G401.6 (cell line): ENCODE measurements at regions not wholly inside any gene's neighbourhood (a gene's known extent, or its start where the extent isn't known, plus 50 kb on each side); places are given as distances from the start of the nearest gene placed in this dataset.
"Not testable (repeated sequence)": the region's sequence is repeated elsewhere in the genome, so short reads cannot be mapped to it uniquely, and the experiment has no call there.

Experiments used
- FAIRE-seq: peaks from 2 replicates; lab custom pipeline; 2012; peaks lifted over from hg19 to GRCh38; lab: Jason Lieb, UNC

DNA sequence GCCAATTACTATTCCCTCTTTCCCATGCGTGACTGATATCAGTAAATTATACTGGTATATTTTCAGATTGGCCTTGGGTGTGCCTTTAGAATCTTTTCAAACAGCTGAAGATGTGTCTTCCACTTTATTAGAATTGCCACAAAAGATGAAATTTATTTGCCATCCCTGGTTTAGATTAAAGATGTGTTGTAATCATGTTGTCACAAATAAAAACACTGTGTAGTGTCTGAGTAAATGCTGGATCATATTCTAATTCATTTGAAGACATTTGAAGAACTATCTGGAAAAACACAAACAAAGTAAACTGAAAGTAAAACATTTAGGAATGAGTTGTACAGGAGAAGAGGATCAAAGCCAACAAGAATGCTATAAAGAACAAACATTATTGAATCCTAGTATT lies 339.7 kb upstream of the COL8A1 start:
- no peak for FAIRE-seq

DNA sequence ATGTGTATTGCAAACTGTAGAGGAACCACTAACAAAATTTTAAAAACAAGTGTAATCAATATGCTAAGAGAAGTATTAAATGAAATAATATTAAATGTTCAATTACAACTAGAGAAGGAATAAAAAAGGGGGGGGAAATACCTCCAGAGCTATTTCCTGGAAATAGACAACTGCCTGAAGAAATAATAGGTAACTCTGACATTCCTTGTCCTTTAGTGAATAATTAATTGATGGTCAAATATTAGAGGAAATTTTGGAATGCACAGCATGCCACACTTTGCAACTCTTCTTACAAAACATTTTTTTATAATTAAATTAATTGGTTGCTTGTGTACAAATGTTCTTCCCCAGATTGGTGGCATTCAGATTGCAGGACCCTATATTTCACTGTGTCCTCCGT lies 342.6 kb upstream of the COL8A1 start:
- no peak for FAIRE-seq

- FAIRE-seq: not testable (repeated sequence)
These were observed 344.3 kb upstream of the COL8A1 start for GRCh38 chr3:99294092-99294491.

GRCh38 chr3:99287876-99288275 lies 350.5 kb upstream of the COL8A1 start:
- no peak for FAIRE-seq

GRCh38 chr3:99286266-99286845 lies 352.0 kb upstream of the COL8A1 start:
- no peak for FAIRE-seq

- FAIRE-seq: no peak
These were observed 368.3 kb upstream of the DCBLD2 start for GRCh38 chr3:99269606-99270351.

DNA sequence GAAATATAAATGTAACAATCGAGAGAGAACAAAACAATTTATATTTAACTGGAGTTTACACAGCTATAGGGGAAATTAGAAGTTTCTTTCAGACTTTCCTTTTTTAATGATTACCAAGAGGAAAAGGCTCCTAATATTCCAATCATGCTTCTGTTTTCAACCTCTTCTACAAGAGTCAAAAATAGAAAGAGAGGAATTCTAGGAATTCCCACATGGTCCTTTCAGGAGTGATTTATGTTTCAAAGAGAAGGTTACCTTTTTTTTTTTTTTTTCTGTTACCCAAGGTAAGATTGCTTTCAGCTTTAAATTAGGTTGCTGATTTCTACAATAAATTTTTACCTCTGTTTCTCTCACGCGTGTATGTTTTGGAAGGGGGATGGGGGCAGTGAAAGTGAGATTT lies 355.3 kb upstream of the DCBLD2 start:
- no peak for FAIRE-seq

GRCh38 chr3:99253963-99254355 lies 352.5 kb upstream of the DCBLD2 start:
- FAIRE-seq: no peak

- no peak for FAIRE-seq
These were observed 349.4 kb upstream of the DCBLD2 start for GRCh38 chr3:99250821-99251355.

GRCh38 chr3:99250272-99250671 lies 348.8 kb upstream of the DCBLD2 start:
- FAIRE-seq: no peak

- FAIRE-seq: no peak
These were observed 348.1 kb upstream of the DCBLD2 start for GRCh38 chr3:99249627-99250026.

DNA sequence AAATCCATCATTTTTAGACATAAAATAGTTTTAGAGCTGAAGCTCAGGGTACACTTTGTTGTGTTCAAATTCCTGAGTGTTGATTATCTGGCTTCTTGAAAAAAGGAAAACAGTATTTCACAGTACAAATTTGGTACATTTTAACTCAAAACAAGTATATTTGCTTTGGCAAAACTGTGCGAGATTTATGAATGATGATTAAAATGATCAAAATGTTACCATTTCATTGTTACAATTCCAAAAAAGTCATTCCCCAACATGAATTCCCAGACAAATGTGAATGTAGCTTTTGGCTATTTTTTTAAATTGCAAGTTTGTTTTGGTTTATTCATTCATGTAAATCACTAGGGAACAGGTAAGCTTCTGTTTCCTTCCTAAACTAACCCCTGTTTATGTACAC lies 347.4 kb upstream of the DCBLD2 start:
- FAIRE-seq: no peak

DNA sequence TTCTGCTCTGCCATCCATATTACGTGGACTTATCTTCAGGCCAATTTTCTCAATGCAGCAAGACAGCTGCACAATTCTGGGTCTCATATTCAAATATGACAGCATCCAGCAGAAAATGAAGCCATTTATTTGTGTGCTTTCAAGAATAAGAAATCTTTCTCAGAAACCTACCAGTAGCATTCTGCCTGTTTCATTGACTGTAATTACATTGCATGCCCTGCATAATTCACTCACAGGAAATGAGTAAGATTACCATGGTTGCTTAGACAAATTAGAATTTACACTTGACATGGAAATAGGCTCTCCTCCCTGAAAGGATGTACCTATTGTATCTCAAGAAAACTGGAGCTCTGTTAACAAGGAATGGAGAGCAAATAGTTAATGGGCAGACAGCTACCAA lies 346.6 kb upstream of the DCBLD2 start:
- FAIRE-seq: no peak

- FAIRE-seq: no peak
These were observed 344.6 kb upstream of the DCBLD2 start for GRCh38 chr3:99246010-99246654.

DNA sequence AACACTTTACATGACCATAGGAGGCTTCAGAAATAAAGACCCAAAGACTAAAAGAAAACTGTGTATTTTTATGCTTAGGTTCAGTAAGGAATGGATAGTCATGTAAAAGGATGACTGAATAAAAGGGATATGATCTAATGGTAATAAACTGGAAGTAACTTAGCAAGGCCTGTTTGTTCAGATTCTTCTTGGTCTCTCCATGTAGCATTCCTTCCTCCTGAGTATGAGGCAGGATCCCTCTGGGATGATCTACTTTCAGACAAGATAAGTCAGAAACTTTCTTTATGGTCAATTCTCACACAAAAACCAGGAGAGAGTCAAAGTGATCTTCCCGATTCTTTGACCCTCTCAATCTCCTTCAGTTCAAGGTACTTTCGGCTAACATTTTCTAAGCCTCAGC lies 340.8 kb upstream of the DCBLD2 start:
- no peak for FAIRE-seq

DNA sequence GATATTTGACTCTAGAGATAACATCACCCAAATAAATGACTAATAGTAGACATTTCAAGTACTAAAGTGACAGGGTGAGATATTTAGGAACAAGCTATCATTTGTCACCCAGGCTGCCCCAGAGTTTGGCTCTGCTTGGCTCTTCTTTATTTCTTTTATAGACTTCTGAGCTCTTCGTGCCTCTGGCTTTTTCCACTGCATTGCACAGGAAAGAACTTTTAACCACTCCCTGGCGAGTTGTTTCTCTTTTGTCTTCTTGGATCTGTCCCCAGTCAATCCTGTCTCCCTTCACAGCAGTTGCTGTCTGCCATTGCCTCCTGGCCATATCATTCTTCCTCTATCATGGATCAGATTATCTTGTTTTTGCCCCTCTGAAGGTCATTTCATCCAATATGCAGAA lies 339.2 kb upstream of the DCBLD2 start:
- no peak for FAIRE-seq

- FAIRE-seq: no peak
These were observed 335.1 kb upstream of the DCBLD2 start for GRCh38 chr3:99236576-99236975.

GRCh38 chr3:99232696-99233095 lies 331.2 kb upstream of the DCBLD2 start:
- FAIRE-seq: no peak

- no peak for FAIRE-seq
These were observed 317.0 kb upstream of the DCBLD2 start for GRCh38 chr3:99218468-99218867.

GRCh38 chr3:99212969-99213368 lies 311.5 kb upstream of the DCBLD2 start:
- no peak for FAIRE-seq

- no peak for FAIRE-seq
These were observed 309.8 kb upstream of the DCBLD2 start for GRCh38 chr3:99211309-99211708.

DNA sequence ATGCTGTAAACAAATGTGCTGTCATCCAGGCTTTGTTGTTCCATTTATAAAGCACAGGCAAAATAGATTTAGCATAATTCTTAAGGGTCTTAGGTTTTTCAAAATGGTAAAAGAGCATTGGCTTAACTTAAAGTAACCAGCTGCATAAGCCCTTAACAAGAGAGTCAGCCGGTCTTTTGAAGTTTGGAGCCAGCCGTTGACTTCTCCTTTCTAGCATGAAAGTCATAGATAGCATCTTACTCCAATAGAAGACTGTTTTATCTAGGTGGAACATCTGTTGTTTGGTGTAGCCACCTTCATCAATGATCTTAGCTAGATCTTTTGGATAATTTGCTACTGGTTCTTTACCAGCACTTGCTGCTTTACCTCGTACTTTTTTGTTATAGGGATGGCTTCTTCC lies 297.5 kb upstream of the DCBLD2 start:
- FAIRE-seq: no peak

- no peak for FAIRE-seq
These were observed 289.7 kb upstream of the DCBLD2 start for GRCh38 chr3:99191186-99191585.

DNA sequence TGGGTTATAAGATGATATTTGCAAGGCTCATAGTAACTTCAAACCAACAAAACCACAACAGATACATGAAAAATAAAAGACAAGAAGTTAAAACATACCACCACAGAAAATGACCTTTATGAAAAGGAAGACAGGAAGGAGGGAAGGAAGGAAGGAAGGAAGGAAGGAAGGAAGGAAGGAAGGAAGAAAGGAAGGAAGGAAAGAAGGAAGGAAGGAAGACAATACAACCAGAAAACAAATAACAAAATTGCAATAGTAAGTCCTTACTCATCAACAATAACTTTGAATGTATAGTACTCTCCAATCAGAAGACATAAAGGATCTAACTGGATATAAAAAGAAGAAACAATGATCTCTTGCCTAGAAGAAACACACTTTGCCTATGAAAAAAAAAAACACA lies 287.4 kb upstream of the DCBLD2 start:
- no peak for FAIRE-seq
